Loucy (cell line): ENCODE measurements at regions not wholly inside any gene's neighbourhood (a gene's known extent, or its start where the extent isn't known, plus 50 kb on each side); places are given as distances from the start of the nearest gene placed in this dataset.

ENCODE experiments used
- CTCF ChIP-seq: fragments of 200-600 bp; sonication (generic); conservative IDR thresholded peaks from 2 replicates; pipeline ENCODE4 v1.5.1; 2014; ENCODE audit warnings: mild to moderate bottlenecking, antibody characterized with exemption, low read length
- EZH2phosphoT487 ChIP-seq: fragments of 200-600 bp; IDR thresholded peaks from 2 replicates; pipeline ENCODE4 v1.6.1; 2018; ENCODE audit warnings: antibody characterized with exemption, mild to moderate bottlenecking, moderate library complexity, borderline replicate concordance

GRCh38 chr3:82800248-82800647 lies 1038.8 kb upstream of the GBE1 start:
- TF ChIP-seq CTCF (no peak), EZH2phosphoT487 (no peak)
